PC-3 (cell line): ENCODE measurements at regions not wholly inside any gene's neighbourhood (a gene's known extent, or its start where the extent isn't known, plus 50 kb on each side); places are given as distances from the start of the nearest gene placed in this dataset.

ENCODE experiments used
- EZH2 ChIP-seq: fragments of 300-600 bp; sonication (generic); IDR thresholded peaks from one replicate; pipeline ENCODE4 v1.6.1; 2017; ENCODE audit warnings: antibody characterized with exemption, mild to moderate bottlenecking, low read length; ENCODE audit not compliant: unreplicated experiment
- TF ChIP-seq, protein P1 (sequence below): fragments of 300-600 bp; sonication (generic); conservative IDR thresholded peaks from 2 replicates; pipeline ENCODE4 v1.5.1; 2017; ENCODE audit warnings: antibody characterized with exemption, low read depth, mild to moderate bottlenecking, low read length

DNA sequence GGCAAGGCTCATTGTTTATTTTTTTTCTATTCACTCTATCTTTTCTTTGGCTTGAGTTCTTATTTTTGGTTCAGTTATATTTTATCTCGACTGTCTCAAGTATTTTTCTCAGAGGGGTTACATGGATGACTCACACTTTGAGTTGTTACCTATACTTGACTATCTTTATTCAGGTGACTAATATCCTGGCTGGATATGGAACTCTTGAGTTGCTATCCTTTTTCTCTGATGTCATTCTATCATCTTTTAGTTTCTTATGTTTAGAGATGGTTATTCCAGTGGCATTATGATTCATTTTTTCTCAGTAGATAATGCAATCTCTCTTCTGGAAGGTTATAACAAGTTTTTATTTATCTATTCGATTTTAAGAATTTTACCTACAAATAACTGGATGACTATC is 117.9 kb downstream of the COX18 start:
- TF ChIP-seq, protein P1, sequence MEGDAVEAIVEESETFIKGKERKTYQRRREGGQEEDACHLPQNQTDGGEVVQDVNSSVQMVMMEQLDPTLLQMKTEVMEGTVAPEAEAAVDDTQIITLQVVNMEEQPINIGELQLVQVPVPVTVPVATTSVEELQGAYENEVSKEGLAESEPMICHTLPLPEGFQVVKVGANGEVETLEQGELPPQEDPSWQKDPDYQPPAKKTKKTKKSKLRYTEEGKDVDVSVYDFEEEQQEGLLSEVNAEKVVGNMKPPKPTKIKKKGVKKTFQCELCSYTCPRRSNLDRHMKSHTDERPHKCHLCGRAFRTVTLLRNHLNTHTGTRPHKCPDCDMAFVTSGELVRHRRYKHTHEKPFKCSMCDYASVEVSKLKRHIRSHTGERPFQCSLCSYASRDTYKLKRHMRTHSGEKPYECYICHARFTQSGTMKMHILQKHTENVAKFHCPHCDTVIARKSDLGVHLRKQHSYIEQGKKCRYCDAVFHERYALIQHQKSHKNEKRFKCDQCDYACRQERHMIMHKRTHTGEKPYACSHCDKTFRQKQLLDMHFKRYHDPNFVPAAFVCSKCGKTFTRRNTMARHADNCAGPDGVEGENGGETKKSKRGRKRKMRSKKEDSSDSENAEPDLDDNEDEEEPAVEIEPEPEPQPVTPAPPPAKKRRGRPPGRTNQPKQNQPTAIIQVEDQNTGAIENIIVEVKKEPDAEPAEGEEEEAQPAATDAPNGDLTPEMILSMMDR, result no peak
- no peak for TF ChIP-seq EZH2
